ENCODE measurements at regions not wholly inside any gene's neighbourhood (a gene's known extent, or its start where the extent isn't known, plus 50 kb on each side); places are given as distances from the start of the nearest gene placed in this dataset.

GRCh38 chr21:19771881-19772280 is 1226.3 kb upstream of the NCAM2 start:
- Histone ChIP-seq H3K4me3 (no peak overlapping the region), H3K27ac (no peak overlapping the region), H3K27me3 (no peaks in the 10 kb centered on the region), H3K4me1 (no peaks in the 10 kb centered on the region), H3K9me3 (no peaks in the 10 kb centered on the region), H3K36me3 (no peaks in the 10 kb centered on the region)
- no peak for TF ChIP-seq POLR2AphosphoS5 (IDR thresholded peaks at IDR 0.05)
- TF ChIP-seq CTCF (IDR thresholded peaks at IDR 0.05) = no peak
- no peak for TF ChIP-seq POLR2A (IDR thresholded peaks at IDR 0.05)
- TF ChIP-seq EP300 (IDR thresholded peaks at IDR 0.05) = no peak
- WGBS, 2 donors = 79 to 82% methylated on average over 2 of the region's 2 CpGs
- no peak for DNase-seq
- no peak for ATAC-seq (ENCODE audit: low FRiP score in 2 of 2)

- H3K9me3 ChIP-seq = no peaks in the 10 kb centered on the region
- H3K27me3 ChIP-seq = no peaks in the 10 kb centered on the region
- ATAC-seq (ENCODE audit: low FRiP score in 2 of 2) (no peak), DNase-seq (no peak)
- 74 to 75% methylated on average over 1 of the region's 1 CpG for WGBS, 2 donors
- TF ChIP-seq EP300 (IDR thresholded peaks at IDR 0.05) (no peak), CTCF (IDR thresholded peaks at IDR 0.05) (no peak), POLR2AphosphoS5 (IDR thresholded peaks at IDR 0.05) (no peak), POLR2A (IDR thresholded peaks at IDR 0.05) (no peak)
- no peak overlapping the region for H3K4me3 ChIP-seq
- no peak overlapping the region for H3K27ac ChIP-seq
- no peaks in the 10 kb centered on the region for H3K4me1 ChIP-seq
- no peaks in the 10 kb centered on the region for H3K36me3 ChIP-seq
Measured at GRCh38 chr21:19776076-19776475, 1222.1 kb upstream of the NCAM2 start.

- Histone ChIP-seq H3K4me3 (no peak overlapping the region), H3K27ac (no peak overlapping the region), H3K9me3 (peaks cover 0 to 12% (median 0%) of the 10 kb centered on the region in 4 donors), H3K36me3 (no peaks in the 10 kb centered on the region), H3K27me3 (no peaks in the 10 kb centered on the region), H3K4me1 (no peaks in the 10 kb centered on the region)
- TF ChIP-seq CTCF (IDR thresholded peaks at IDR 0.05) (no peak), EP300 (IDR thresholded peaks at IDR 0.05) (no peak), POLR2A (IDR thresholded peaks at IDR 0.05) (no peak), POLR2AphosphoS5 (IDR thresholded peaks at IDR 0.05) (no peak)
- DNase-seq = no peak
- 67 to 75% methylated on average over 7 of the region's 7 CpGs for WGBS, 2 donors
- no peak for ATAC-seq (ENCODE audit: low FRiP score in 2 of 2)
Measured at GRCh38 chr21:19781881-19782652, 1216.1 kb upstream of the NCAM2 start.

- 90 to 91% methylated on average over 3 of the region's 3 CpGs for WGBS, 2 donors
- DNase-seq = no peak
- no peaks in the 10 kb centered on the region for H3K27me3 ChIP-seq
- no peaks in the 10 kb centered on the region for H3K36me3 ChIP-seq
- no peaks in the 10 kb centered on the region for H3K4me1 ChIP-seq
- no peak for ATAC-seq (ENCODE audit: low FRiP score in 2 of 2)
- no peak overlapping the region for H3K27ac ChIP-seq
- TF ChIP-seq CTCF (IDR thresholded peaks at IDR 0.05) = no peak
- TF ChIP-seq EP300 (IDR thresholded peaks at IDR 0.05) = no peak
- no peak for TF ChIP-seq POLR2A (IDR thresholded peaks at IDR 0.05)
- TF ChIP-seq POLR2AphosphoS5 (IDR thresholded peaks at IDR 0.05) = no peak
- no peak overlapping the region for H3K4me3 ChIP-seq
- peaks cover 0 to 12% (median 0%) of the 10 kb centered on the region in 4 donors for H3K9me3 ChIP-seq
Measured at GRCh38 chr21:19785941-19786340, 1212.3 kb upstream of the NCAM2 start.

GRCh38 chr21:19792004-19792403 is 1206.2 kb upstream of the NCAM2 start:
- no peaks in the 10 kb centered on the region for H3K9me3 ChIP-seq
- TF ChIP-seq EP300 (IDR thresholded peaks at IDR 0.05) (no peak), CTCF (IDR thresholded peaks at IDR 0.05) (no peak), POLR2AphosphoS5 (IDR thresholded peaks at IDR 0.05) (no peak), POLR2A (IDR thresholded peaks at IDR 0.05) (no peak)
- ATAC-seq (ENCODE audit: low FRiP score in 2 of 2) (no peak), DNase-seq (no peak)
- H3K27me3 ChIP-seq = no peaks in the 10 kb centered on the region
- no peaks in the 10 kb centered on the region for H3K4me1 ChIP-seq
- H3K36me3 ChIP-seq = no peaks in the 10 kb centered on the region
- no peak overlapping the region for H3K4me3 ChIP-seq
- H3K27ac ChIP-seq = no peak overlapping the region
- 47 to 72% methylated on average over 4 of the region's 4 CpGs for WGBS, 2 donors
